Erythroblast (primary cell): ENCODE measurements at regions not wholly inside any gene's neighbourhood (a gene's known extent, or its start where the extent isn't known, plus 50 kb on each side); places are given as distances from the start of the nearest gene placed in this dataset.

Source experiments
- GATA1 ChIP-seq: IDR thresholded peaks from 2 replicates; pipeline ENCODE4 v1.6.1; 2011; ENCODE audit warnings: low read depth, mild to moderate bottlenecking, control low read depth, low read length, moderate library complexity
- POLR2A ChIP-seq: IDR thresholded peaks from 2 replicates; pipeline ENCODE4 v1.6.1; 2011; ENCODE audit warnings: mild to moderate bottlenecking, low read length

DNA sequence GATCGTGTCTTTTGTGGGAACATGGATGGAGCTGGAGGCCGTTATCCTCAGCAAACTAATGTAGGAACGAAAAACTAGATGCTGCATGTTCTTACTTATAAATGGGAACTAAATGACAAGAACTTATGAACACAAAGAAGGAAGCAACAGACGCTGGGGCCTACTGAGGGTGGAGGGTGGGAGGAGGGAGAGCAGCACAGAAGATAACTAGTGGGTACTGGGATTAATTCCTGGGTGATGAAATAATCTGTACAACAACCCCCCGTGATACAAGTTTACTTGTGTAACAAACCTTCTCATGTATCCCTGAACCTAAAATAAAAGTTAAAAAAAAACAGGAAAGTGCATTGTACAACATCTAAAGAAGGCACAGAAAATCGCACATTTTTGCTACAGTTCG is 59.0 kb upstream of the TMEM170B start:
- TF ChIP-seq POLR2A, result no peak
- no peak for TF ChIP-seq GATA1
